ENCODE measurements at regions not wholly inside any gene's neighbourhood (a gene's known extent, or its start where the extent isn't known, plus 50 kb on each side); places are given as distances from the start of the nearest gene placed in this dataset.

GRCh38 chr18:43992741-43993140 is 687.9 kb upstream of the SETBP1 start:
- CTCF ChIA-PET: no interaction called here
- Mint-ChIP-seq H3K4me3 (no peak overlapping the region), H3K4me1 (no peaks in the 10 kb centered on the region), H3K27ac (no peak overlapping the region), H3K9me3 (peaks cover 24% of the 10 kb centered on the region), H3K36me3 (peaks cover 6% of the 10 kb centered on the region; the same call in 1 of the 2 replicates), H3K27me3 (ENCODE audit: low read depth) (no peaks in the 10 kb centered on the region; the same call in 1 of the 2 replicates)
- POLR2A ChIA-PET: no interaction called here
- TF ChIP-seq CTCF (IDR thresholded peaks at IDR 0.05): no peak
- no peak for TF ChIP-seq EMX1 (CRISPR knock-in tag; IDR thresholded peaks at IDR 0.05)
- TF ChIP-seq MYBL2 (CRISPR knock-in tag; IDR thresholded peaks at IDR 0.05): no peak
- TF ChIP-seq IRF1 (CRISPR knock-in tag; IDR thresholded peaks at IDR 0.05): no peak
- TF ChIP-seq ZNF138 (CRISPR knock-in tag; conservative IDR thresholded peaks at IDR 0.05): no peak
- ATAC-seq: no peak
- no peak for DNase-seq (ENCODE audit: low spot score)

GRCh38 chr18:43994381-43994780 is 686.3 kb upstream of the SETBP1 start:
- ATAC-seq (no peak), DNase-seq (ENCODE audit: low spot score) (no peak)
- H3K27ac Mint-ChIP-seq: no peak overlapping the region
- no peaks in the 10 kb centered on the region for H3K27me3 Mint-ChIP-seq (ENCODE audit: low read depth)
- H3K9me3 Mint-ChIP-seq: peaks cover 13% of the 10 kb centered on the region
- ChIA-PET POLR2A (no interaction called here), CTCF (no interaction called here)
- H3K36me3 Mint-ChIP-seq: peaks cover 6% of the 10 kb centered on the region; the same call in 1 of the 2 replicates
- TF ChIP-seq IRF2 (CRISPR knock-in tag; IDR thresholded peaks at IDR 0.05; ENCODE audit: borderline replicate concordance, low read depth) (no peak), ZNF423 (CRISPR knock-in tag; IDR thresholded peaks at IDR 0.05) (no peak), MYBL2 (CRISPR knock-in tag; IDR thresholded peaks at IDR 0.05) (no peak), NR2C2 (CRISPR knock-in tag; IDR thresholded peaks at IDR 0.05) (no peak), SMAD3 (CRISPR knock-in tag; IDR thresholded peaks at IDR 0.05; ENCODE audit: borderline replicate concordance) (no peak), ZNF512 (CRISPR knock-in tag; IDR thresholded peaks at IDR 0.05; ENCODE audit: borderline replicate concordance) (no peak), ZNF263 (CRISPR knock-in tag; IDR thresholded peaks at IDR 0.05; ENCODE audit: low read depth) (no peak), ATF2 (CRISPR knock-in tag; IDR thresholded peaks at IDR 0.05; ENCODE audit: borderline replicate concordance, low read depth) (no peak), ZSCAN18 (CRISPR knock-in tag; IDR thresholded peaks at IDR 0.05) (no peak), CREB1 (CRISPR knock-in tag; IDR thresholded peaks at IDR 0.05) (no peak), HMGA2 (CRISPR knock-in tag; IDR thresholded peaks at IDR 0.05) (no peak), PRRX2 (CRISPR knock-in tag; IDR thresholded peaks at IDR 0.05) (no peak), ZBTB21 (CRISPR knock-in tag; IDR thresholded peaks at IDR 0.05; ENCODE audit: borderline replicate concordance) (no peak), TP53 (CRISPR knock-in tag; IDR thresholded peaks at IDR 0.05) (no peak), RELA (CRISPR knock-in tag; IDR thresholded peaks at IDR 0.05; ENCODE audit: borderline replicate concordance) (no peak)
- no peaks in the 10 kb centered on the region for H3K4me1 Mint-ChIP-seq
- no peak overlapping the region for H3K4me3 Mint-ChIP-seq
